ENCODE measurements at regions not wholly inside any gene's neighbourhood (a gene's known extent, or its start where the extent isn't known, plus 50 kb on each side); places are given as distances from the start of the nearest gene placed in this dataset.
"Not testable (repeated sequence)": the region's sequence is repeated elsewhere in the genome, so short reads cannot be mapped to it uniquely, and the experiment has no call there.

- not testable (repeated sequence) for TF ChIP-seq ZFP30 (CRISPR knock-in tag; IDR thresholded peaks at IDR 0.05); ZNF565 (CRISPR knock-in tag; conservative IDR thresholded peaks at IDR 0.05; ENCODE audit: low read depth); POU6F1 (CRISPR knock-in tag; IDR thresholded peaks at IDR 0.05; ENCODE audit: borderline replicate concordance, low read depth); RARB (CRISPR knock-in tag; IDR thresholded peaks at IDR 0.05); ZFP3 (CRISPR knock-in tag; IDR thresholded peaks at IDR 0.05); CREB5 (CRISPR knock-in tag; IDR thresholded peaks at IDR 0.05; ENCODE audit: low read depth); GLIS3 (CRISPR knock-in tag; IDR thresholded peaks at IDR 0.05)
Observed at GRCh38 chr16:88136939-88137338, 185.7 kb downstream of the BANP start.
